ENCODE measurements at regions not wholly inside any gene's neighbourhood (a gene's known extent, or its start where the extent isn't known, plus 50 kb on each side); places are given as distances from the start of the nearest gene placed in this dataset.
A peak's percentile ranks its signal among the peaks of the same experiment; 100 is the strongest.

GRCh38 chr13:107585469-107586180 lies 629.7 kb downstream of the LIG4 start:
- DNase-seq, result no peak

GRCh38 chr13:107582171-107582570 lies 633.2 kb downstream of the LIG4 start:
- DNase-seq, result no peak

- no peak for DNase-seq
Observed at GRCh38 chr13:107580741-107581412, 634.5 kb downstream of the LIG4 start.

GRCh38 chr13:107576430-107576829 lies 638.9 kb downstream of the LIG4 start:
- no peak for DNase-seq

- no peak for DNase-seq
Observed at GRCh38 chr13:107574517-107575210, 640.7 kb downstream of the LIG4 start.

GRCh38 chr13:107573184-107573583 lies 642.2 kb downstream of the LIG4 start:
- no peak for DNase-seq

- DNase-seq, result no peak
Observed at GRCh38 chr13:107572156-107572555, 643.2 kb downstream of the LIG4 start.

- DNase-seq, result no peak
Observed at GRCh38 chr13:107568181-107568580, 647.2 kb downstream of the LIG4 start.

GRCh38 chr13:107563099-107563925 lies 652.0 kb downstream of the LIG4 start:
- DNase-seq, result peak in 1 of 58 donors; percentile 10

GRCh38 chr13:107562203-107562602 lies 653.1 kb downstream of the LIG4 start:
- no peak for DNase-seq

- no peak for DNase-seq
Observed at GRCh38 chr13:107554460-107554859, 660.9 kb downstream of the LIG4 start.

- DNase-seq, result no peak
Observed at GRCh38 chr13:107553838-107554237, 661.5 kb downstream of the LIG4 start.

GRCh38 chr13:107551521-107551920 lies 663.8 kb downstream of the LIG4 start:
- DNase-seq, result no peak

- no peak for DNase-seq
Observed at GRCh38 chr13:107548338-107548737, 667.0 kb downstream of the LIG4 start.

GRCh38 chr13:107545946-107546502 lies 669.3 kb downstream of the LIG4 start:
- no peak for DNase-seq

- DNase-seq, result no peak
Observed at GRCh38 chr13:107534548-107534947, 680.8 kb downstream of the LIG4 start.

- no peak for DNase-seq
Observed at GRCh38 chr13:107531816-107532215, 683.5 kb downstream of the LIG4 start.

- no peak for DNase-seq
Observed at GRCh38 chr13:107531180-107531579, 684.2 kb downstream of the LIG4 start.

- no peak for DNase-seq
Observed at GRCh38 chr13:107529035-107529434, 686.3 kb downstream of the LIG4 start.

GRCh38 chr13:107518780-107519179 lies 696.6 kb downstream of the LIG4 start:
- DNase-seq, result no peak

- DNase-seq, result no peak
Observed at GRCh38 chr13:107518292-107518691, 697.0 kb downstream of the LIG4 start.

Measured in anterior cingulate cortex (tissue), 58 donors.